Activated CD4-positive, alpha-beta T cell treated with anti-CD3 and anti-CD28 coated beads for 24 hours (primary cell): ENCODE measurements at regions not wholly inside any gene's neighbourhood (a gene's known extent, or its start where the extent isn't known, plus 50 kb on each side); places are given as distances from the start of the nearest gene placed in this dataset.
"Not testable (repeated sequence)": the region's sequence is repeated elsewhere in the genome, so short reads cannot be mapped to it uniquely, and the experiment has no call there.

Experiments
- DNase-seq, 2 donors: peaks; one replicate each; pipeline ENCODE4 v3.0.0-alpha.2; 2020; ENCODE audit warnings: low read depth in 2 of 2

DNA sequence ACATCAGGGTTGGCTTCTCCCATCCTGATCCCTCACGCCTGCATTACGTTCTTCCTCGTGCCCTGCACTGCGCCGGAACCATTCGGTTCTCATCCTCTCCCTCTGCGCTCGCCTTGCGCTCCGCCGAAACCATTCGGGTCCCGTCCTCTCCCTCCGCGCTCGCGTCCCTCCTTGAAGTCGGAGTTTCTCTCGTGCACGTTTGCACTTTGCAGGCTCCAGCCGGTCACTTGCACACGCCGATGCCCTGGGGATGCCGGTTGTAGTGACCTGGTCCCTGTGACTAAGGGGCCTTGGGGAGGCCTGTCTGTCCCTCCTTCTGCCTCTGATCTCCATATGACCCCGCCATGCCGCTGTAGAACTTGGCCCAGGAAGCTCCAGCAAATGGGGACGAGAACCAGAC is 265.8 kb downstream of the TEX29 start:
- no peak for DNase-seq

DNA sequence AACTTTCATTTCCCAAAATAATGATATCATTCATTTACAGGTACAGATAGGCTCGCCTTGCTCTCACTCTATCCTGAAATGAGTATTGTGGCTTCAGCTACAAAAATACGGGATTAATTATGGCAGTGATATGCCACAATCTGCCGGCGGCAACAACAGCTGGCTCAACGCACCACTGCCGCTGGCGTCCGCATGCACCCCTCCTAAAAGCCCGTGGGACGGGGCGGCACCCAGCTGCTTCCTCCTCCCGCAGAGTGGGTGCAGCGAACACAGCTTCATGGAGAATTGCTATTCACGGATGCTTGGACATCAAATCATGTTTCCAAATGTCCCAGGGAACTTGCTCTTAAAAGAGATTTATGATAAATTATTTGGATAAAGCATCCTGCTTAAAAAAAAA is 266.8 kb downstream of the TEX29 start:
- no peak for DNase-seq

DNA sequence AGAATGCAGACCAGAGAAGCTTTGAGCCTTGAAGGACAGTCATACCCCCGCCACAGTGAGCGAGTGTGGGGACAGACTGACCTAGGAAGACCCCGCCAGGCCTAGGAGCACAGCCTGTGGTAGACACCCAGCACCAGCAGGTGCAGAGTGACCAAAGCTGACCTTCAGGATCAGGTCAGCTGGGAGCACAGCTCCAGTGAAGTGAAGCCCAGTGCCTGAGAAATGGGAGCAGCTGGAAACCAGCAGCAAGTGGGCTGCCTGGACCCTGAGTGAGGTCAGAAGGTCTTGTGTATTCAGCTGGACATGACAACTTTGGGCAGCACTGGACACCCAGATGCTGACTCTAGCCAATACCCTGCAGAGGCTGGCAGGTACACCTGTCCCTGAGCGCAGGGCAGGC is 268.9 kb downstream of the TEX29 start:
- no peak for DNase-seq

DNA sequence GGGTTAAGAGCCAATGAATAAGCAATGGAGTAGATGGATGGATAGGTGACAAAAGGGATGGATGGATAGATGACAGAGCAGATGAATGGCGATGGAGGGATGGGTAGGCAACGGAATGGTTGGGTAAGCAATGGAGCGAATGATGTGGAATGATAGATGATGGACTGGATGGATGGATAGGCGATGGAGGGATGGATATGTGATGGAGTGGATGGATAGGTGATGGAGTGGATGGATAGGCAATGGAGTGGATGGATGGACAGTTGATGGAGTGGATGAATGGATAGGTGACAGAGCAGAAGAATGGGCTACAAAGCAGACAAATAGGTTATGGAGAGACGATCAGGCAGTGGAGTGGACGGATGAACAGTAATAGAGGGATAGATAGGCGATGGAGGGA is 269.6 kb downstream of the TEX29 start:
- no peak for DNase-seq

DNA sequence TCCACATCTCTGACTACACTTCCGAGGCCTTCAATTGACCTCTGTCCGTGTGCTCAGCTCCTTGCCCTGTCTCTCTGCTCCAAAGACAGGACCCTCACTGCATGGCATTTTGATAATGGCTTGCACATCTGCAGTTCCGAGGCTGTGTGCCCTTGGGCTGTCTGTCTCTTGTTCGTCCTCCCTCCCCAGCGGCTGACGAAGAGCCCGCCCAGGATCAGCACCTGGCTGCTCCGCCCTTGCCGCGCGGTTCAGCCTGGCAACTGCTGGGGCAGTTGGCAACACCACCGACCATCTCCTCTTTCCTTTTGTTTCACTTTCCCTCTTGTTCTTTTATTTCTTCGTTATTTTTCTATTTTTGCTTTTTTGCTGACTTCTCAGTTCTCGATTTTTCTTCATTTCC is 270.4 kb downstream of the TEX29 start:
- no peak for DNase-seq

DNA sequence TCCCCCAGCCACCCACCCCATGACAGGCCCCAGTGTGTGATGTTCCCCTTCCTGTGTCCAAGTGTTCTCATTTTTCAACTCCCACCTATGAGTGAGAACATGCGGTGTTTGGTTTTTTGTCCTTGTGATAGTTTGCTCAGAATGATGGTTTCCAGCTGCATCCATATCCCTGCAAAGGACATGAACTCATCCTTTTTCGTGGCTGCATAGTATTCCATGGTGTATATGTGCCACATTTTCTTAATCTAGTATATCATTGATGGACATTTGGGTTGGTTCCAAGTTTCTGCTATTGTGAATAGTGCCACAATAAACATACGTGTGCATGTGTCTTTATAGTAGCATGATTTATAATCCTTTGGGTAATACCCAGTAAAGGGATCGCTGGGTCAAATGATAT is 273.0 kb downstream of the TEX29 start:
- DNase-seq = not testable (repeated sequence)

DNA sequence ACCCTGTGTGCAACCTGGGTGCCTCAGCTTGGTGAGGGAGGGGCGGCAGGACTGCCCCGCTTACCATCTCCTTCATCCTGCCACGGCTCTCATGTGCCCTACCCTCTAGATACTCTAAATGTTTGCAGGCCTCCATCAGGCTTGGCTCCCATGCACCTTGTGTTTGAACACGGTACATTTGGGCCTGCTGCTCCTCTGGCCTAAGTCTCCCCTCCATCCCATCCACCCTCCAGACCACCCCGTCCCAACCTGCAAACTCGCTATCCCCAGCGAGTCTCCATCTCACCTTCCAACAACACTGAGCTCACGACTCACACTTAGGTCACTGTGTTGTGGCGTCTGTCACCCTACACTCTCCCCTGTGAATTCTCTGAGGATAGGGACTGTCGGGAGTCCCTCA is 274.2 kb downstream of the TEX29 start:
- no peak for DNase-seq

DNA sequence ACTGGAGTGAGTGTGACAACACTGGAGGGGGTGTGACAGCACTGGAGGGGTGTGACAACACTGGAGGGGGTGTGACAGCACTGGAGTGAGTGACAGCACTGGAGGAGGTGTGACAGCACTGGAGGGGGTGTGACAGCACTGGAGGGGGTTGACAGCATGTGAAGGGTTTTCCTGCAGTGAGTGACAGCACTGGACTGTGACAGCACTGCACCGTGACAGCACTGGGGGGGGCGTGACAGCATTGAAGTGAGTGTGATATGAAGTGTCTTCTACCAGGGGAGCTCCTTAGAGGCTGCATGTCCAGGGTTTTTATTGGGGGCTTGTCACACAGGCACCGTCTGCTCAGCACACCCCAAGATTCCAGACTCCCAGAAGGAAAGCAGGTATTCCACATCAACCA is 274.8 kb downstream of the TEX29 start:
- DNase-seq = no peak

DNA sequence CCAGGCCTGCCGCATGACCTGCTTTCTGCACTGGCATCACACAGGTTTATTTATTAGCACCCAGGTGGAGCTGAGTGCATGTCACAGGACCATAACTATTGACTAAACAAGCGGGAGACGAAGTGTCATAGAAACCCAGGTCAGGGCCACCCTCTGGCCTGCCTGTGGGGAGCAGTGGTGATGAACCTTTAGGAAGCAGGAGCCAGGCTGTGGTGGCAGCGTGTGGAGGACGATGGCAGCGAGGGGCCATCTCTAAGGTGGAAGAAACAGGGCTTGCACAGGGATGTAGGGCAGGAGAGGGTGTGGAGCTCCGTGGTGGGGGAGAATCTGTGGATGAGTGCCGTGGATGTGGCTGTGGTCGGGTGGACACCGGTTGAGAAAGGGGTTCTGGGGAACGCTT is 275.3 kb downstream of the TEX29 start:
- no peak for DNase-seq

DNA sequence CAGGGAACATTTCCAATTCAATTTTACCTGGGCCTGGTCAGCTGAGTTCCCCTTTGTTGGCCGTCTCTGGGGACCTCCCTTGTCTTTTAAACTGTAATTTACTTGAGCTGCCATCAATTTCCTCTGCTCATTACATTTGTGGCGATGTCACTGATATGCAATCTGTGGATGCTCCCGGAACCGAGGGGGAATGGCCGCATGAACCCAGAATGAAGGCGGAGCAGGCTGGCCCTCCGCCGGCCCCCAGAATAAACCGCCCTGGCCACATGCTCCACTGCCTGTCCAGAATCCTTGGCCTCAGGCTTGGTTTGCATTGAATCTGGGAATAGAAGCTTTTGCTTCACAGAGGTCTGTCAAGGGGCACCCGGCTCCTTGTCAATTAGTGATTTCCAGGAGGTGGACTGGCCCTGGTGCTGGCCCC is 276.8 kb downstream of the TEX29 start:
- no peak for DNase-seq

DNA sequence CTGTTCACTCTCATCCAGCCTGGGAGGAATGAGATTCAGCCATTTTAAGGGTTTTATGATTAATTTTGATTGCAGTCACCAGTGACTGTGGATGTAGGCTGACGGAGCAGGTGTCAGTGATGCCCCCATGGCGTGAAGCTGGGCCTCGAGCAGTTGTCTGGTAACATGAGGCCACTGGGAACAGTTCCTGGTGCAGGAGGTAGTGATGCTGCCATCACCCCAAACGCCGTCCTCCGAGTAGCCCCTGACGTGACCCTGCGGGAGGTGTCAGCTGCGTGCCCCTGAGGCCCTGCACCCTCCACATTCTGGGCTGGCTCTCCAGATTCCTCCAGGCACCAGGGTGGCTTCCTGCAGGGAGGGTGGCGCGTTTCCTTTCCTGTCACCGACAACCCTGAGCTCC is 277.2 kb downstream of the TEX29 start:
- DNase-seq = no peak

DNA sequence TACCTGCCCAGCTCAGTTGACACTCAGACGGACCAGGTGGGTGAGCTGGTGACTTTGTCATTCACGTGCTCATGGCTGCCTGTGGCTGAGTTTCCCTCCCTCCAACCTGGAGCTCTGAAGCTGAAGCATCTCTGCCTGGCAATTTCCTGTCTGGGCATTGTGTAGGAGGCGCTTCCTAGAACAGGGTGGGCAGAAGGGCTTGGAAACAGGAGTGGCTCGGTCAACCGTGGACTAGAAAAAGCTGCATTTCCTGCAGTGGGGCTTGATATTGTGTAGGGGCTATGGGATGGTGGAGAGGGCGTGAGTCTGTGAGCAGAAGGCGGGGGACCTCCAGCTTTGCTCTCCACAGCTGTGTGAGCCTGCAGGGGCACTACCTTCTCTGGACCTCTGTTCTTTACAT is 278.3 kb downstream of the TEX29 start:
- DNase-seq = no peak

DNA sequence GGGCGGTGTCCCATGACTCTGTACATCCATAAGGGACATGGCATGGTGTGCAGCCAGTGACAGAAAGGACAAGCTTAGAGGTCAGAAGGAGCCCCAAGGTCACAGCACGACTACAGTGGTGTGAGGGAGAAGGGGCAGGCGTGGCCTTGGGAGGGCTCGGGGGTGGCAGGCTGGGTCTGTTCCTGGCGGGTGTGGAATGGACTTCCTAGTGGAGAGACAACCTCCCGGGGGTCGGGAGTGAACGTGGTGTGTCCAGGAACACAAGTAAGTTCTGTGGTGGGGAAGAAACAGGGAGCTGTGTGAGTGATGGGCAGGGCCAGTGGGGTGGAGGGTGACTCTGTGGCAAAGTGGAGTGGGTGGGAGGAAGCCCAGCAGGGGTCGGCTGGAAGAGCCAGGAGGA is 279.3 kb downstream of the TEX29 start:
- no peak for DNase-seq

DNA sequence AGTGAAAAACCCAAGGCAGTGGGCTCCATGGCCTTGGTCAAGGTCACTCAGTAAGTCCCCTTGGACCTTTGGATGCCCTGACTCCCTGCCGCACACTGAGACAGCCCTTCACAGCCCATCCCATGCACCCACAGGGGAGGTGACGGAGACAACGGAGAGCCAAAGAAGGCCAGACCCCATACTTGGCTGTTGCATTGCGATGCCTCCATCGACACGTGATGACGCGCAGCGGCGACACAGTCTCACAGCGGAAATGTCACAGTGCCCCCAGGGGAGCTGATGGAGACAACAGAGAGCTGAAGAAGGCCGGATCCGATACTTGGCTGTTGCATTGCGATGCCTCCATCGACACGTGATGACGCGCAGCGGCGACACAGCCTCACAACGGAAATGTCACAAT is 282.4 kb downstream of the TEX29 start:
- DNase-seq = no peak

DNA sequence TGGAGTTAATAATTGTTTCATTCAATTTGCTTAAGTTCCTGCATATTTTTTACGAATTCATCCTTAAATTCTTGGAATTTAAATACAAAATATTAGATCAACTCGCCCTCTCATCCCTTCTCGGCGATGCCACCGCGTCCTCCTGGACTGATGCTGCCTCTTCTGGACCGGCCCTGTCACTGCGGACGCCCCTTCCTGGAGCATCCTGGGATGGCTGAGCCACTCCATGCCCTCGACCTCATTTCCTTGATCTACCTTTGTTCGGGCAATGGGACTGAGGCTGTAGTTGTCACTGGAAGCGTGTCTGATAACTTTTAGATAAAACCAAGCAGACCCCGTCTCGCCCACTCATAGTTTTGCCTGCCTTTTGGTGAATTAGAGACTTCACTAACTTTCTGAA is 283.7 kb downstream of the TEX29 start:
- no peak for DNase-seq

DNA sequence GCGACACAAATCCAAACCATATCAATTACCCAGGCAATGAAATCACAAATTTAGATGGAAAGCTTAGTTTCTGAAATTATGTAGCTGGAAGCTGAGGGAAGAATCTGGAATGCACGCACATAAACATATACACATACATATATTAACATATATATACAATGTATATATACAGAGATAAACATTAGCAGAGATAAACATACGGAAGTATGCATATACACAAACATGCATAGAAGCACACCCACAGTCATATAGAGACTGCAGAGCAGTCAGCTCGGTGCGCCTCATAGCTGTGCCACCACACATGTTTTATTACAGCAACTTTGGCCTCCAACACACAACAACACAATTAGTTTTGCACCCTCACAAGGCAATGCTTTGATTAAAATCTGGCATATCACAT is 288.1 kb downstream of the TEX29 start:
- no peak for DNase-seq

DNA sequence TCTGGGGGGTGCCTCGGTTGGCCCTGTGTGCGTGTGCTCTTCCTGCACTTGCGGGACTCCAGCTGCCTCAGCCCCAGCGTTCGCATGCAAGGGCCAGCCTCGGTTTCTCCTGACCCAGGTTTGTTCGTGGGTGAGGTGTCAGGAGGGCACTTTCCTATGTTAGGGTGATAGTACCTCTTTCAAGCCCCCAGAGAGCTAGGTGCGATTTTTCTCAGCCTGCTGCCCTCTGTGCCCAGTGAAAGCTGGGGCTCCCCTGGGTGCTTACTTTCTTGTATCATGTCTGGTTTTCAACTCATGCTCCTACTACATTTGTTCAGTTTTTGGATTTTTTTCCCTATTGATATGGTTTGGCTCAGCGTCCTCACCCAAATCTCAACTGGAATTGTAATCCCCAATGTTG is 289.2 kb downstream of the TEX29 start:
- no peak for DNase-seq

DNA sequence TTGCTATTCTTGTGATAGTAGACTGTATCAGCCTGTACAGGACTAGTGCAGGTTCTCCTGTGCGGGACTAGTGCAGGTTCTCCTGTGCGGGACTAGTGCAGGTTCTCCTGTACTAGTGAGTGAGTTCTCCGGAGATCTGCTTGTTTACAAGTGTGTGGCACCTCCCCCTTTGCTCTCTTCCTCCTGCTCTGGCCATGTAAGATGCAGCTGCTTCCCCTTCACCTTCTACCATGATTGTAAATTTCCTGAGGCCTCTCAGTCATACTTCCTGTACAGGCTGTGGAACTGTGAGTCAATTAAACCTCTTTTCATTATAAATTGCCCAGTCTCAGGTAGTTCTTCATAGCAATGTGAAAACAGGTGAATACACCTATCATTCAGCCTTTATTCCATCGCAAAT is 289.6 kb downstream of the TEX29 start:
- no peak for DNase-seq

DNA sequence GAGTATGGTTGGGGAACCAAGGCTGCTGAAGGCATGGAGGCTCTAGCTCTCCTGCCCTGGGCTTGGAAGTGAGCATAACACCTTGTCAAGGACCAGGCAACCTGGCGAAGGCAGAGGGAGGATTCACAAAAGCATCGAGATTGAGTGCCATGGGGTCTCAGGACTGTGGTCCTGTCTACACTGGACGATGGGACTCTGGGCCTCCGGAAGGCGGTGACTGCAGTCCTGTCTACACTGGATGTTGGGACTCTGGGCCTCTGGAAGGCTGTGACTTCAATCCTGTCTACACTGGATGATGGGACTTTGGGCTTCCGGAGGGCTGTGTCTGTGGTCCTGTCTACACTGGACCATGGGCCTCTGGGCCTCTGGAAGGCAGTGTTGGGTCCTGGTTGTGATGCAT is 290.4 kb downstream of the TEX29 start:
- no peak for DNase-seq

DNA sequence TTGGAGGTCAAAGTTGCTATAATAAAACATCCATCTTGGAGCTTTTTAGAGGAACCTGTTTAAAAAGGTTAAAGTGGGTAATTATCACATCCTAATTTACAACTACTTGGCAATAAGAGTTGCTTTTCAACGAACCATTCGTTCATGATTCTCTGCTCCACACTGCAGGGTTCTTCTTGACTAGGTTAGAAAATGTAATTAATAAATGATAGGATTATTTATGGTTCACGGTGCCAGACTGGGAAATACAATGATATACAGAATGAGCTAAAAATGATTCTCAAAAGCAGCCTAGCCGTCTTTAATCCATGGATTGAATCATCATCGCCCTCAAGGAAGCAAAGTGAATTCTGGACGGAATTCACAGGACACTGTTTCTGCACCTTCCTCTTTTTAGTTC is 291.2 kb downstream of the TEX29 start:
- DNase-seq = no peak

DNA sequence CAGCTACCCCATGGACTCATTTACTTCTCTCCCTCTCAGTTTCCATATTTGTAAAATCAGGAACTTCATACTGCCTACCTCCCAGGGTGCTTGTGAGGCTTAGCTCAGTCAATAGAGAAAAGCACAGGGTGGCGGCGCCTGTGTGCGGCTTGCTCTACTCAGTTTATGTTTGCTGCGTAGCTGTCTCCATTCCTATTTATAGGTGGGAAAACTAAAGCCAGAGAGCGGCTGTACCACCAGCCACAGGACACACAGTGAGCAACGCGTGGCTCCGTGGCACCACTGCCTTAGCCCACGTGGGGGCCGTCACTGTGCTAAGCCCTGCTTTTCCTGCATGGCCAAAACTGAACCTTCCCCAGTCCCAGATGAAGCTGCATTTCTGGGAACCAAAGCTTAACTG is 292.4 kb downstream of the TEX29 start:
- DNase-seq = no peak

DNA sequence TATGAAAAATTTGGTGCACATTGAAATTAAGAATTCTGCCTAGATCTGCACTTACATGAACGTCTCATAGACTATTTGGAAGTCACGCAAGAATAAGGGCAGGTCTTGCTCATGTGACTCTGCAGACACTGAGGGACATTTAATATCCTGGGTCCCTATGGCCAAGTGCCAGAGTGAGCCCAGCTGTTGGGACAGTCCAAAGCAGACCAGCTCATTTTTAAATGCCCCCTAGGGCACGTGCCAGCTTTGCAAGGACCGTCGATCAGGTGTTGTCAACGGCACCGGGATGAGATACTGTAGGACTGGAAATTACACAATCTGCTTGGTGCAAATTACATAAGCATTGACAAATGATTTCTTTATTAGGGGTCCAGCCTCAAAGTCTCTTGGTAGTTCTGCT is 293.6 kb downstream of the TEX29 start:
- no peak for DNase-seq

DNA sequence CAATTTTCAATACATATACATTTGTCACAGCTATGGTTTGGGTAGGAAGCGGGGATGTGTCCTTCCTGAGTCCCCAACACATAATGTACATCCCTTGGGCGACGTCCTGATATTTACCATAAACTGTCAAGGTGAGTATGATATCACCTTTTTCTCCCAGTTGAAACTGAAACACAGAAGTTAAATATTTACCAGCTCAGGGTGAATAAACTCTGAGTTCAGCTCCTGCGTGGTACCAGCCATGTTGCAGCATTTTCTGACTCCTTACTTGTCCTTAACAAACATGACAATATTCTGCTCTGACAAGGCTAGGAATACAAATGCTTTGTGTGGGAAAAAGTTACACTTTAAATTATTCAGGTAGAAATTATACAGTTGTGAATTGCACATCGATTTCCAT is 294.2 kb downstream of the TEX29 start:
- DNase-seq = no peak

DNA sequence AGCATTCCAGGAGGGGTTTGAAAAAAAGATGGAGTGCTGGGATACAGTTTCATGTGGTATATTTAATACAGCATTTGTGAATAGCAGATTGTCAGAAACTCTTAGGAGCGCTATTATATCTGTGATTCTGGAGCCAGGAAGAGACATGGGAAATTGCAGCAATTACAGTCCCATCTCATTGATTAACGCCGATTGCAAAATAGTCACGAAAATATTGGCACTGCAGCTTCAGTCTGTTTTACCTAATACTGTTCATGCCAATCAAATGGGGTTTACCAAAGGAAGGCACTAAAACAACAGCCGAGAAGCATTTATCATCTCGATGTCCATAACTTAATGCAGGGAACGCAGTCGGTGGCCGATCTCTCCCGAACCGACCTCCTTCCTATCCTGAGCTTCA is 295.8 kb downstream of the TEX29 start:
- DNase-seq = no peak

DNA sequence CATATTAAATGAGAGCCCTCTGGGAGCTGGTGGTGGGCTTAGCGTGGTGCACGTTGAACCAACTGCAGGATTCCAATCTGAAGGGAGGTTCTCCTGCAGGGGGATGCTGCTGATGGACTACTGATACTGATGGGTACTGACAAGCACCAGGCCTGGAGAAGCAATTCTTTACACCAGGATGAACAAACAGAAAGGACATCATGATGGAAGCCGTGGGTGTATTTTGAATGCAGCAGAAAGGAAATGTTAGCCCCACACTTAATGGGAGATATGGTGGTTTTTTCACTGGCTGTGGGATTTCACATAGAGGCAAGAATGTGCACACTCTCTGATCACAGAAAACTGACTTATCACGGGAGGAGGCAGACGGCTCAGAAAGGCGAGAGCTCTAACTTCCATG is 299.7 kb downstream of the TEX29 start:
- DNase-seq = no peak
